ENCODE measurements at regions not wholly inside any gene's neighbourhood (a gene's known extent, or its start where the extent isn't known, plus 50 kb on each side); places are given as distances from the start of the nearest gene placed in this dataset.

DNA sequence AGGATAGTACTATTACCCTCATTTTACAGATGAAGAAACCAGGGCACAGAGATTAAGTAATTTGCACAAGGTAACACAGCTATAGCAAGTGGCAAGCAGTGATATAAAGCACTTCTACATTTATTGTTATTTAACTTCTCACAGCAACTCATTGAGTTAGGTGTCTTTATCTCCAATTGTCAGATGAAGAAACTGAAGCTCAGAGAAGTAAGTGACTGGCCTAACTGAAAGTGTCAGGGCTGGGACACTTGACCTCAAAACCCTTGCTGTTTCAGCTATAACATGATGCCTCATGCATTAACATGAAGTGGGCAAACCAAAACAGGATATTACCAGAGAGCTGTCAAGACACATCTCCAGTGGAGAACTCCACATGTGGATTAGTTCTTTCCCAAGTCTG lies 65.8 kb upstream of the LEKR1 start:
- Mint-ChIP-seq H3K9me3 (no peaks in the 10 kb centered on the region), H3K27me3 (no peaks in the 10 kb centered on the region), H3K4me1 (no peaks in the 10 kb centered on the region), H3K4me3 (no peak overlapping the region), H3K27ac (no peak overlapping the region), H3K36me3 (peaks cover 3% of the 10 kb centered on the region)

DNA sequence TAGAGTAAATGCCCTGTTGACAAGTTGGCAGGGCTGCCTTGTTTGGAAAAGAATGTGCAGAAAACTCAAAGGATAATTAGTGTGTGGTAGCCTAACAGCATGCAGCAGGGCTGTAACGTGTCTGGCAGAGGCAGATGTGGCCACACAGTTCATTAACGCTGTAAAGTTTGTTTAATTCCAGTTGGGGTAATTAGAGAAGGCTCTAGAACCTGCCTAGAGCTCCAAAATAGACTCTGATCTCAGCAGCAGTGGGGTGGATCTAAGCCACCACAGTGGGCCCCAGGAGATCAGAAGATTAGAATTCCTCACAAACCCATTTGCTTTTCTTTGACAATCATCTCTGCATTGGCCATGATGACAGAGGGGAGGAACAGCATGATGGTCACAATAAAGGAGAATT lies 65.1 kb upstream of the LEKR1 start:
- H3K27ac Mint-ChIP-seq, result no peak overlapping the region
- no peaks in the 10 kb centered on the region for H3K4me1 Mint-ChIP-seq
- peaks cover 3% of the 10 kb centered on the region for H3K36me3 Mint-ChIP-seq
- no peak overlapping the region for H3K4me3 Mint-ChIP-seq
- no peaks in the 10 kb centered on the region for H3K9me3 Mint-ChIP-seq
- H3K27me3 Mint-ChIP-seq, result no peaks in the 10 kb centered on the region

DNA sequence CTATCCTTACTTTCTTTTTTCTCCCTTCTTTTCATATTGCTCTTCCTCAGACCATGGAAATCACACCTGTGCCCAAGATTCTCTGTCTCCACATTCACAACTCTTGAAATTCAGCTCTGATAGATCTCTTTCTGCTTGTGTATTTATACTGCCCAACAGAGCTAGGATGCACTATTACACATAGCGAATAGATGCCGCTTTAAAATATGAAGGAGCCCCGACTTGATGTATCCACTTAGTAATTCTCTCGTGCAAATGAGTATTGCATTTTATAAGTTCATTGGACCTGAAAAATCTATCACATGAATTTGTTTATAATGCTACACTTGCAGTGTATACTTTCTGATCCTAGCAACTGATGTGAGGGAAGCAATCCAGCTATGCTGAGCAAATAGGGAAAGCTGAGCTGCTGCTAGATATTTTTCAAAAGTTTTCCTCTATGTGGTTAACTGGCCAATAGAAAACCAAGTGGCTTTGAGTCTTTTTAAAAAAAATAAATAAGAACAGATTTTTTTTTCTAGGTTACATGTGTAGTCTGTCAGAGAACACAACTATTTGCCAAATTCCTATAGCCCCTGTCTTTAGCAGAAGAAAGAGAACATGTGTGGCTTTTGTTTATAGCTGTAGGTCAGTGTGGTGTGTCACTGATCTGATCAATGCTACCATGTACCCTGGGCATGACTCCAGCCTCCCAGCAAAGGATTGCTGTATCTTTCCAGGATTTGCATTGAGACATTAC lies 64.3 kb upstream of the LEKR1 start:
- H3K27ac Mint-ChIP-seq, result no peak overlapping the region

DNA sequence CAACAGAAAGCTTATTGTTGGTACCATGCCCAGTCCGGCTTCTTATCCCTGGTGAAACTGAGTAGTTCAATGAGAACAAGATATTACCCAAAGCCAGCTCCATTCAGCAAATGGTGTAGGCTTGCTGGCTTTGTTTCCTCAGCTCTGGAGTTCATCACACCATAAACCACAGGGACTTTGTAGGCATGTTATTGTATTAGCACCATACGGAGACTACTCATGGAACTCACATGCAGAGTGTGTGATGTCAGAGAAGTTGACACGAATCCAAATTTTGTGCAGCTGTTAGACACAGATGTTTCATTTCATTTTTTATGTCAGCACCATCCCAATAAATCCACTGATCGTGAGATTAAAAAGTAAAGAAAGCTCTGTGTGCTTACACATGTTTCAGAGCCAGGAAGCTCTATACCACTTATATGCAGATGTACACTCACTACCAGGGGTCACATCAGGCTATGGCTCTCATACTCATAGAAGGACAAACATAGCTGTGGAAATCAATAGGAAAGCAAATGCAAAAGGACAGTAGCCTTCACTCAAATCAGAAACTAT lies 63.4 kb upstream of the LEKR1 start:
- peak overlapping the region in 1 of 3 donors; percentile 11 for H3K27ac Mint-ChIP-seq
- no peaks in the 10 kb centered on the region for H3K27me3 Mint-ChIP-seq
- H3K36me3 Mint-ChIP-seq, result peaks cover 3% of the 10 kb centered on the region
- no peak overlapping the region for H3K4me3 Mint-ChIP-seq
- H3K9me3 Mint-ChIP-seq, result no peaks in the 10 kb centered on the region
- H3K4me1 Mint-ChIP-seq, result no peaks in the 10 kb centered on the region

More for the DNA sequence above, 64.3 kb upstream of the LEKR1 start:
- H3K9me3 Mint-ChIP-seq, result no peaks in the 10 kb centered on the region
- no peak overlapping the region for H3K4me3 Mint-ChIP-seq
- H3K27me3 Mint-ChIP-seq, result no peaks in the 10 kb centered on the region
- H3K4me1 Mint-ChIP-seq, result no peaks in the 10 kb centered on the region
- peaks cover 3% of the 10 kb centered on the region for H3K36me3 Mint-ChIP-seq

DNA sequence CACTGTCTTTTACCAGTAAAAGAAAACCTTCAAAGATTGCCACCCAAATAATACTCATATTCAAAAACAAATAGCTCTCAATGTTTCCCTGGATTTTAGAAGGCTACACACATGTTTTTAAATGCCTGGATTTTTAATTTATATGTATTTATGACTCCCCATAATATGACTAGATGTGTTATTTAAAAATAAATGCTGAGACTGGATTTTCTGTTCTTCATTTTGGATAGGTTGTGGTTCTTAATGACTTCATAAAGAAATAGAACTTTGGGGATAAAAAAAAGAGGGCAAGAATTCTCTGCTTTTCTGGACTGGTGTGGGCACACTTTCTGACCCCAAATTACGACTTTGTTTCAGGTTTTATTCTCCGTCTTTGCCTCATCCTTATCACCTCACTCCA lies 62.8 kb upstream of the LEKR1 start:
- no peaks in the 10 kb centered on the region for H3K27me3 Mint-ChIP-seq
- no peaks in the 10 kb centered on the region for H3K9me3 Mint-ChIP-seq
- H3K4me3 Mint-ChIP-seq, result no peak overlapping the region
- H3K4me1 Mint-ChIP-seq, result no peaks in the 10 kb centered on the region
- H3K27ac Mint-ChIP-seq, result no peak overlapping the region
- H3K36me3 Mint-ChIP-seq, result peaks cover 3% of the 10 kb centered on the region

DNA sequence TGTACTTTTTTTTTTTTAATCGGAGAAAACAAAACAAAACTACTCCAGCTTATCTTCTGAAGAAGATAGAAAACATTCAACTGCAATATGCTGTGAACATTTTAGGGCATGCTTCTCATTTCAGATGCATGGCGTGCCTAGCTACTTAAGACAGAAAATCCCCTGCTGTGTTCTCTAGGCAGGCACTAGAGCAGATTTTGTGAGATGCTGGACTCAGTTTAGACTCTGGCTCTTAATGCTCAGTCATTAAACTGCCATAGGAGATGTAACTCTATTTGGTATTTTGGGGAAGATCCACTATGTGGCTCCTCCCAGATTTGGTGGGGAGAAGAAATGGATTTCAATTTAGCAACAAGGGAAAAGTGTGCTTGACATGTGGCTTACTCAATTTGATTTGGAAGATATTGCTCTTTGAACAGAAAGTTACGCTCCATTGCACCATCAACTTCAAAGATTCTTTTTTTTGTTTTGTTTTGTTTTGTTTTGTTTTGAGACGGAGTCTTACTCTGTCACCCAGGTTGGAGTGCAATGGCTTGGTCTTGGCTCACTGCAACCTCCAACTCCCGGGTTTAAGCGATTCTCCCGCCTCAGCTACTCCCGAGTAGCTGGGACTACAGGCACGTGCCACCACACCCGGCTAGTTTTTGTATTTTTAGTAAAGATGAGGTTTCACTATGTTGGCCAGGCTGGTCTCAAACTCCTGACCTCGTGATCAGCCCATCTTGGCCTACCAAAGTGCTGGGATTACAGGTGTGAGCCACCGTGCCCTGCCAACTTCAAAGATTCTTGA lies 62.0 kb upstream of the LEKR1 start:
- no peak overlapping the region for H3K4me3 Mint-ChIP-seq
- H3K9me3 Mint-ChIP-seq, result no peaks in the 10 kb centered on the region

DNA sequence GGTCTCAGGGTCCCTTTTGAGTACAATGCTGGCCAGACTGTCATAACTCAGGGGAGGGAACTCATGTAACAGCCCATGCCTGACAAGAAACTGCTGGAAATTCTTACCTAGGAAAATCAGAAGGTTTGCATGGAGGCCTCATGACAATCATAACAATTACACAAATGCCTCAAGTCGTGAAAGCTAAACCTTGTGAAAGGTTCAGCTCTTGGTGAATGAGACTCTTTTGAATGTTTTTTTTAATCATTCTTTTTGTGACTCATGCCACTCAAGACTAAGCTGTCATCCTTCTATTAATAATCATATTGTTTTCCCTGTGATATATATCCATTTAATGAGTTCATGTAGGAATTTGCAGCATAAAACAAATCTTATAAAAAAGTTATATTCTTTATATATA lies 61.4 kb upstream of the LEKR1 start:
- Mint-ChIP-seq H3K36me3 (peaks cover 3% of the 10 kb centered on the region), H3K27me3 (no peaks in the 10 kb centered on the region), H3K4me3 (no peak overlapping the region), H3K4me1 (no peaks in the 10 kb centered on the region), H3K9me3 (no peaks in the 10 kb centered on the region), H3K27ac (no peak overlapping the region)

More for the DNA sequence above, 62.0 kb upstream of the LEKR1 start:
- H3K27me3 Mint-ChIP-seq, result no peaks in the 10 kb centered on the region
- no peak overlapping the region for H3K27ac Mint-ChIP-seq
- no peaks in the 10 kb centered on the region for H3K4me1 Mint-ChIP-seq
- peaks cover 3% of the 10 kb centered on the region for H3K36me3 Mint-ChIP-seq

DNA sequence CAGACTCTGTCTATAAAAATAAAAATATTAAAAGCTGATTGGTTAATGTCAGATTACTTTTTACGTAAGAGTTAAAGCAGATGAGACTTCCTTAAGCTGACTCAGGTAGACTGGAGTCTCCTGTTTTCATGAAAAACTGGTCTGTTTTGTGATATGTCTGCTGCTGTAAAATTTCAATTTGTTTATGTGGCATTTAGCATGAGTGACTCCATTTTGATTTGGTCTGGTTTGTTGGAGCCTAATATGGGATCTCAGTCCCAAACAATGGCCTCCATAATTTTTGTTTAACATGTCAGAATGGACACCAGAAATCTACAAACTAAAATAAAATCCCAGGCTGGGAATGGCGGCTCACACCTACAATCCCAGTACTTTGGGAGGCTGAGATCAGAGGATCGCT lies 57.8 kb upstream of the LEKR1 start:
- H3K36me3 Mint-ChIP-seq, result peaks cover 7% of the 10 kb centered on the region
- no peaks in the 10 kb centered on the region for H3K9me3 Mint-ChIP-seq
- no peaks in the 10 kb centered on the region for H3K27me3 Mint-ChIP-seq
- H3K4me3 Mint-ChIP-seq, result no peak overlapping the region
- H3K4me1 Mint-ChIP-seq, result no peaks in the 10 kb centered on the region
- no peak overlapping the region for H3K27ac Mint-ChIP-seq

DNA sequence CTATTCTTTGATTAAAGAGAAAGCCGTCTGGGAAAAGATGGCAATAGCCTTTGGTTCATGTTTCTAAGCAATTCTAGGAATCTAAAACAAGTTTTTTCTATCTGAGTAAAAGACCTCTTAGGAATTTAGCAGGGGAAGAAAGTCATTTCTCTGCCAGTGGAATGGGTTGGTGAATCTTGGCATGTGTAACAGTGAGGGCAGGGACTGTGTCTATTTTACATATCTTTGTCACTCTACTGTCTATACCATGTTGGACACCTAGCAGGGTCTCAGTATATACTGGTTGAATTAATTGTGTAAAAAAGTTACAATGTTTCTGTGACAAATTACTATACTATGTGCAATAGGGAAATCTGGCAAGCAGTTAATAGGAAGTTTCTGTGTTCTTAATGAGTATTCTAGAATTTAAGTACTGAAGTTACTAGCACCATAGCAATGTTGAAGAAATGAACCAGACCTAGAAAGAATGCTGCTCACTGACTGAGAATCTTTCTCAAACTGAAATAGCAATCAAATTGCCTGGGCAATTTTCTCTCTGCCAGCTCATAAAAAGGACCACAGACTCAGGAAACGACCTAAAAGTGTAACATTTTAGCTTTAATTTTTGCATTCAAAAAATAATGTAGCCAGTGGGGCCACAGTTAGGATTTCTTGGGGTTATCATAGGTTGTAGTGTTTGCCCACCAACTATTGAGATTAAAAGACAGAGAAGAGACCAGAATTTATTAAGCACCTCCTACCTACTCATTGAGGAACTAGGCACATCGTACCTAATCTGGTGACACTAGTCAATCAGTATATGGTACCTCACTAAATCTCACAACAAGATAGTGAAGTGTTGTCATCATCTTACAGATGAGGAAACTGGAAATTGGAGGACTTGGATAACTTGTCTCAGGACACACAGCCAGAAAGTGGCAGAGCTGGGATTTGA lies 56.2 kb upstream of the LEKR1 start:
- Mint-ChIP-seq H3K27ac (no peak overlapping the region), H3K4me1 (no peaks in the 10 kb centered on the region), H3K4me3 (no peak overlapping the region), H3K36me3 (peaks cover 6% of the 10 kb centered on the region), H3K27me3 (no peaks in the 10 kb centered on the region), H3K9me3 (no peaks in the 10 kb centered on the region)

DNA sequence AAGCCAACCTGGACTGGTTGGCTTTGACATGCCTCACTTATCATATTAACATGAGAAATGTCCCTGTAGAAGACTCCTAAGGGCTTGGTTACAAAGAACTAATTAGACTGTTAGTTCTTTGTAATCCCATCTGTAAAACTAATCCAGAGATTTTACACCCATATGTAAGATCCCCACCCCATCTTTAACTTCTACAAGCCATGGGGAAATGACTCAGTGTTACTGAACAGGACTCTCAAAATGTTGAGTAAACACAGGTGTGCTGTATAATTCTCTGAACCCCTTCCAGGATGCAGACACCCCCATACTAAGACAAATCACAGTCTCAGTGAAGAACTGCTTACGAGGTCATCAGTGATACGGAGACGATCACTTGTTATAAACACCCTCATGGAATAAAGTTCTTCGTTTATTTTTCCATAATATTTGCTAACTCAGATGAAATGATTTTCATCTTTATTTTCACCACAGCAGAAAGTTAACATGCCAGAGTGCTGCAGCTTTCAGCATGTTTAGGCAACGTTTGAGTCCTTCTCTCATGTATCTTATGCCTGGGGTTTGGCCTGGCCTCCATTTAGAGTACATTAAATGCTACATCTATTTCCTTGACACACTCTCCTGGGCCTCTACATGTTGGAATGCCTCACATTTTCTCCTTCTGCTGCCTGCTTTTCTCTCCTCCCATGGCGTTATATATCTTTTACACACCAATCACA lies 55.3 kb upstream of the LEKR1 start:
- Mint-ChIP-seq H3K27me3 (no peaks in the 10 kb centered on the region), H3K9me3 (no peaks in the 10 kb centered on the region), H3K36me3 (peaks cover 6% of the 10 kb centered on the region), H3K4me3 (no peak overlapping the region), H3K4me1 (no peaks in the 10 kb centered on the region), H3K27ac (no peak overlapping the region)

DNA sequence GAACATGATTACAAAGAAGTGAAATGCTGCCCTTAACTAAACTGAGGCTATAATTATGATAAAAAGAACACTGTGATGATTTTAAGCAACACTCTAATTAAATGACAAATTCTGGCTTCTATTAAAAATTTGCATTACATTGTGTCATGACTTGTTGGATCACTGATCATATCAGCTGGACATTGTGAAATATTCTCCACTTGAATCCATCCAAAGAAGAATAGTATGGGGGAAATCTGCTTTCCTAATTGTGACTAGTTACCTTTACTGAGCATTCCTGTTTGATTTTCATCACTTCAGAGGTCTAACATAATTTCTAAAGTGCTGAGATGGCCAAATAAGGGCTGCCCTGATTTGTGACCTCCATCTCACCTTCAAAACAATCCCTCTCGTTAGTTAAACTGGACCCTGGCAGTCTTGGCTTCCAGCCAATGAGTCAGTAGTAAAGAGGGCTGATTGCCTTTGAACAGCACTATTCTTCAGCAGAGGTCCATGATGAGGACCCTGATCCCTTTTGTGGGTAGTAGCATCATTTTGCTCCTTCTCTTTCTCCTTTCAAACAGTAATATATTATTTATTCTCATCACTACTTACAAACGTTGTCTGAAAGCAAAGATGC lies 53.5 kb upstream of the LEKR1 start:
- H3K4me1 Mint-ChIP-seq, result no peaks in the 10 kb centered on the region
- H3K4me3 Mint-ChIP-seq, result no peak overlapping the region
- H3K36me3 Mint-ChIP-seq, result peaks cover 6% of the 10 kb centered on the region
- no peaks in the 10 kb centered on the region for H3K9me3 Mint-ChIP-seq
- H3K27me3 Mint-ChIP-seq, result no peaks in the 10 kb centered on the region
- no peak overlapping the region for H3K27ac Mint-ChIP-seq

DNA sequence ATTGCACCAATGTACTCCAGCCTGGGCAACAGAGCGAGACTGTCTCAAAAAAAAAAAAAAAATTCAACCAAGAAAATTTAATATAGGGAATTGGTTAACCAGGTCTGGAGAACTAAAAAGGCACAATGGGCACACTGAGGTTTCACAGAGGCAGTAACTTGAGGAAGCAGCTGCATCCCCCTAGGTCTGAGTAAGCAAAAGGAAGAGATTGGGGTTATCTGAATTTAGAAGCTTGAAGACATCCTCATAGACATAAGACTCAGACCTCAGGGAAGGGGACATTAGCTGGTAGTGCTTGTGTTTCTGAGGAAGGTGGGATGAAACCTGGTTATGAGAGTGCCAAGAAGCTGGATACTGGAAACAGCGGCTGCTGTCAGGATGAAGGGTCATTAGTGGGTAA lies 50.1 kb upstream of the LEKR1 start:
- H3K36me3 Mint-ChIP-seq, result peaks cover 6% of the 10 kb centered on the region
- H3K4me3 Mint-ChIP-seq, result no peak overlapping the region
- H3K27ac Mint-ChIP-seq, result no peak overlapping the region
- no peaks in the 10 kb centered on the region for H3K27me3 Mint-ChIP-seq
- no peaks in the 10 kb centered on the region for H3K9me3 Mint-ChIP-seq
- no peaks in the 10 kb centered on the region for H3K4me1 Mint-ChIP-seq

Measured in IgD-negative memory B cell (primary cell).